ENCODE measurements at regions not wholly inside any gene's neighbourhood (a gene's known extent, or its start where the extent isn't known, plus 50 kb on each side); places are given as distances from the start of the nearest gene placed in this dataset.

GRCh38 chr4:82038936-82039335 lies 334.9 kb downstream of the HNRNPD start:
- no peak for DNase-seq (ENCODE audit: low read depth in 1 of 2, low spot score in 1 of 2)

GRCh38 chr4:82036181-82036580 lies 337.6 kb downstream of the HNRNPD start:
- DNase-seq (ENCODE audit: low read depth in 1 of 2, low spot score in 1 of 2): no peak

- DNase-seq (ENCODE audit: low read depth in 1 of 2, low spot score in 1 of 2): no peak
Observed at GRCh38 chr4:82034878-82035277, 338.9 kb downstream of the HNRNPD start.

GRCh38 chr4:82033862-82034261 lies 339.9 kb downstream of the HNRNPD start:
- DNase-seq (ENCODE audit: low read depth in 1 of 2, low spot score in 1 of 2): no peak

- no peak for DNase-seq (ENCODE audit: low read depth in 1 of 2, low spot score in 1 of 2)
Observed at GRCh38 chr4:82031376-82031927, 342.3 kb downstream of the HNRNPD start.

- DNase-seq (ENCODE audit: low read depth in 1 of 2, low spot score in 1 of 2): no peak
Observed at GRCh38 chr4:82017680-82018079, 356.1 kb downstream of the HNRNPD start.

GRCh38 chr4:82005158-82005557 lies 368.6 kb downstream of the HNRNPD start:
- DNase-seq (ENCODE audit: low read depth in 1 of 2, low spot score in 1 of 2): no peak

GRCh38 chr4:81997313-81997712 lies 376.5 kb downstream of the HNRNPD start:
- DNase-seq (ENCODE audit: low read depth in 1 of 2, low spot score in 1 of 2): no peak

GRCh38 chr4:81990898-81991297 lies 382.9 kb downstream of the HNRNPD start:
- no peak for DNase-seq (ENCODE audit: low read depth in 1 of 2, low spot score in 1 of 2)

GRCh38 chr4:81990211-81990610 lies 383.6 kb downstream of the HNRNPD start:
- DNase-seq (ENCODE audit: low read depth in 1 of 2, low spot score in 1 of 2): no peak

GRCh38 chr4:81989202-81989601 lies 384.6 kb downstream of the HNRNPD start:
- DNase-seq (ENCODE audit: low read depth in 1 of 2, low spot score in 1 of 2): no peak

- DNase-seq (ENCODE audit: low read depth in 1 of 2, low spot score in 1 of 2): no peak
Observed at GRCh38 chr4:81988178-81988577, 385.6 kb downstream of the HNRNPD start.

- no peak for DNase-seq (ENCODE audit: low read depth in 1 of 2, low spot score in 1 of 2)
Observed at GRCh38 chr4:81984746-81985145, 389.0 kb downstream of the HNRNPD start.

- no peak for DNase-seq (ENCODE audit: low read depth in 1 of 2, low spot score in 1 of 2)
Observed at GRCh38 chr4:81982846-81983540, 390.8 kb downstream of the HNRNPD start.

- DNase-seq (ENCODE audit: low read depth in 1 of 2, low spot score in 1 of 2): no peak
Observed at GRCh38 chr4:81981218-81981617, 392.6 kb downstream of the HNRNPD start.

GRCh38 chr4:81974523-81974922 lies 399.3 kb downstream of the HNRNPD start:
- no peak for DNase-seq (ENCODE audit: low read depth in 1 of 2, low spot score in 1 of 2)

GRCh38 chr4:81971637-81972381 lies 402.0 kb downstream of the HNRNPD start:
- DNase-seq (ENCODE audit: low read depth in 1 of 2, low spot score in 1 of 2): no peak

- no peak for DNase-seq (ENCODE audit: low read depth in 1 of 2, low spot score in 1 of 2)
Observed at GRCh38 chr4:81971061-81971460, 402.7 kb downstream of the HNRNPD start.

- DNase-seq (ENCODE audit: low read depth in 1 of 2, low spot score in 1 of 2): no peak
Observed at GRCh38 chr4:81970454-81970853, 403.3 kb downstream of the HNRNPD start.

GRCh38 chr4:81966676-81967075 lies 407.1 kb downstream of the HNRNPD start:
- no peak for DNase-seq (ENCODE audit: low read depth in 1 of 2, low spot score in 1 of 2)

- DNase-seq (ENCODE audit: low read depth in 1 of 2, low spot score in 1 of 2): no peak
Observed at GRCh38 chr4:81965911-81966310, 407.9 kb downstream of the HNRNPD start.

- no peak for DNase-seq (ENCODE audit: low read depth in 1 of 2, low spot score in 1 of 2)
Observed at GRCh38 chr4:81965454-81965853, 408.3 kb downstream of the HNRNPD start.

GRCh38 chr4:81963763-81964020 lies 410.1 kb downstream of the HNRNPD start:
- DNase-seq (ENCODE audit: low read depth in 1 of 2, low spot score in 1 of 2): no peak
